ENCODE measurements at regions not wholly inside any gene's neighbourhood (a gene's known extent, or its start where the extent isn't known, plus 50 kb on each side); places are given as distances from the start of the nearest gene placed in this dataset.

DNA sequence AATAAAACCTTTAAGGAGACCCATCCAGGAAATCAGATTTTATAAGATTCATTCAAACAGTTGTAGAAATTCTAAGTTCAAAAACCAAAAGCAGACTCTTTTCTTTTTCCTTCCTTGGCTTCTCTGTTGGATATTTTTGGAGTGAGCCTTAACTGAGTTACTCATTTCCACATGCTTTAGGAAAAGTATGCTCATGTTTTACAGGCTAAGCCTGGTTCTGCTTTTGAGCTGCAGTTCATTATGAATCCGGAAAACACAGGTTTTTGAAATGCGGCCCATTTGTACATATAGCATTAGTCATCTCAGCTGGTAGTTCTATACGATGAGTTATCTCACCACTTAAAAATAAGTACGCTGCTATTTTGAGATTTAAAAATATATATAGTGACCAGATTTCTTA is 156.6 kb upstream of the DMRT1 start:
- TF ChIP-seq, protein P1, sequence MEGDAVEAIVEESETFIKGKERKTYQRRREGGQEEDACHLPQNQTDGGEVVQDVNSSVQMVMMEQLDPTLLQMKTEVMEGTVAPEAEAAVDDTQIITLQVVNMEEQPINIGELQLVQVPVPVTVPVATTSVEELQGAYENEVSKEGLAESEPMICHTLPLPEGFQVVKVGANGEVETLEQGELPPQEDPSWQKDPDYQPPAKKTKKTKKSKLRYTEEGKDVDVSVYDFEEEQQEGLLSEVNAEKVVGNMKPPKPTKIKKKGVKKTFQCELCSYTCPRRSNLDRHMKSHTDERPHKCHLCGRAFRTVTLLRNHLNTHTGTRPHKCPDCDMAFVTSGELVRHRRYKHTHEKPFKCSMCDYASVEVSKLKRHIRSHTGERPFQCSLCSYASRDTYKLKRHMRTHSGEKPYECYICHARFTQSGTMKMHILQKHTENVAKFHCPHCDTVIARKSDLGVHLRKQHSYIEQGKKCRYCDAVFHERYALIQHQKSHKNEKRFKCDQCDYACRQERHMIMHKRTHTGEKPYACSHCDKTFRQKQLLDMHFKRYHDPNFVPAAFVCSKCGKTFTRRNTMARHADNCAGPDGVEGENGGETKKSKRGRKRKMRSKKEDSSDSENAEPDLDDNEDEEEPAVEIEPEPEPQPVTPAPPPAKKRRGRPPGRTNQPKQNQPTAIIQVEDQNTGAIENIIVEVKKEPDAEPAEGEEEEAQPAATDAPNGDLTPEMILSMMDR (CRISPR knock-in tag; IDR thresholded peaks at IDR 0.05), result no peak
- no peak for TF ChIP-seq NFYB (CRISPR knock-in tag; IDR thresholded peaks at IDR 0.05)
- TF ChIP-seq PAX8 (CRISPR knock-in tag; IDR thresholded peaks at IDR 0.05; ENCODE audit: borderline replicate concordance), result no peak

Data from HepG2 (cell line).